ENCODE measurements at regions not wholly inside any gene's neighbourhood (a gene's known extent, or its start where the extent isn't known, plus 50 kb on each side); places are given as distances from the start of the nearest gene placed in this dataset.
"Not testable (repeated sequence)": the region's sequence is repeated elsewhere in the genome, so short reads cannot be mapped to it uniquely, and the experiment has no call there.

- no peak for DNase-seq (ENCODE audit: low read depth in 3 of 3)
Observed at GRCh38 chr3:177357352-177358090, 160.2 kb upstream of the TBL1XR1 start.

GRCh38 chr3:177358091-177358976 lies 161.1 kb upstream of the TBL1XR1 start:
- DNase-seq (ENCODE audit: low read depth in 3 of 3), result peak in 1 of 3 donors; percentile 52

GRCh38 chr3:177358977-177359592 lies 161.8 kb upstream of the TBL1XR1 start:
- DNase-seq (ENCODE audit: low read depth in 3 of 3), result no peak

GRCh38 chr3:177359593-177360357 lies 162.5 kb upstream of the TBL1XR1 start:
- DNase-seq (ENCODE audit: low read depth in 3 of 3), result peak; percentile 90 to 95 (median 92)

GRCh38 chr3:177361081-177361938 lies 164.0 kb upstream of the TBL1XR1 start:
- DNase-seq (ENCODE audit: low read depth in 3 of 3), result no peak

GRCh38 chr3:177362626-177363025 lies 165.3 kb upstream of the TBL1XR1 start:
- DNase-seq (ENCODE audit: low read depth in 3 of 3), result no peak

- DNase-seq (ENCODE audit: low read depth in 3 of 3), result no peak
Observed at GRCh38 chr3:177364236-177364635, 167.0 kb upstream of the TBL1XR1 start.

- not testable (repeated sequence) for DNase-seq (ENCODE audit: low read depth in 3 of 3)
Observed at GRCh38 chr3:177365294-177365693, 168.0 kb upstream of the TBL1XR1 start.

GRCh38 chr3:177367788-177368187 lies 170.5 kb upstream of the TBL1XR1 start:
- DNase-seq (ENCODE audit: low read depth in 3 of 3), result no peak

GRCh38 chr3:177370246-177370822 lies 173.1 kb upstream of the TBL1XR1 start:
- no peak for DNase-seq (ENCODE audit: low read depth in 3 of 3)

- no peak for DNase-seq (ENCODE audit: low read depth in 3 of 3)
Observed at GRCh38 chr3:177371146-177371545, 173.9 kb upstream of the TBL1XR1 start.

- no peak for DNase-seq (ENCODE audit: low read depth in 3 of 3)
Observed at GRCh38 chr3:177371888-177372287, 174.6 kb upstream of the TBL1XR1 start.

- DNase-seq (ENCODE audit: low read depth in 3 of 3), result no peak
Observed at GRCh38 chr3:177374323-177374722, 177.0 kb upstream of the TBL1XR1 start.

- no peak for DNase-seq (ENCODE audit: low read depth in 3 of 3)
Observed at GRCh38 chr3:177375316-177375715, 178.0 kb upstream of the TBL1XR1 start.

- DNase-seq (ENCODE audit: low read depth in 3 of 3), result no peak
Observed at GRCh38 chr3:177377166-177377565, 179.9 kb upstream of the TBL1XR1 start.

- no peak for DNase-seq (ENCODE audit: low read depth in 3 of 3)
Observed at GRCh38 chr3:177378168-177378567, 180.9 kb upstream of the TBL1XR1 start.

GRCh38 chr3:177379045-177379444 lies 181.8 kb upstream of the TBL1XR1 start:
- no peak for DNase-seq (ENCODE audit: low read depth in 3 of 3)

GRCh38 chr3:177381070-177381469 lies 183.8 kb upstream of the TBL1XR1 start:
- no peak for DNase-seq (ENCODE audit: low read depth in 3 of 3)

- DNase-seq (ENCODE audit: low read depth in 3 of 3), result no peak
Observed at GRCh38 chr3:177382944-177383343, 185.7 kb upstream of the TBL1XR1 start.

- no peak for DNase-seq (ENCODE audit: low read depth in 3 of 3)
Observed at GRCh38 chr3:177385186-177385585, 187.9 kb upstream of the TBL1XR1 start.
